HG02623 (cell line): ENCODE measurements at regions not wholly inside any gene's neighbourhood (a gene's known extent, or its start where the extent isn't known, plus 50 kb on each side); places are given as distances from the start of the nearest gene placed in this dataset.

ENCODE experiments used
- ATAC-seq: cut with Tn5 transposase; IDR thresholded peaks from one replicate; pipeline ENCODE4 v1.9.1; 2021; ENCODE audit warnings: moderate library complexity; ENCODE audit not compliant: unreplicated experiment

DNA sequence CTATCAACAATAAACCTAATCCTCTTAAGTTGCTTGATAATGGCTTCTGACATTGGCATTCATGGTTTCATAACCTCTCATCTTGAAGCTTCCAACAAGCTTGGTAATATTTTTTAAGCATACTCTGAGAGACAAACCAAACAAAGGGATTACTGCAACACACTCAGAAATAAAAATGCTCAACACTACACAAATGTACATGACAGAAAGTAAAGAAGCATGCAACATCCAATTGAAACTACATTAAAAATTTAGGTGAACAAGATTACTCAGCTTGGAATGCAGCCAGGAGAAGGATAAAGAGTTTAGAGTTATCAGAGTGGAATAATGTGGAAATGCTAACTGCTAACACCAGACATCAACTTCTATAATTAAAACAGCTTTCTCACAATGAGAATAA is 1136.6 kb upstream of the PABPC4L start:
- no peak for ATAC-seq

DNA sequence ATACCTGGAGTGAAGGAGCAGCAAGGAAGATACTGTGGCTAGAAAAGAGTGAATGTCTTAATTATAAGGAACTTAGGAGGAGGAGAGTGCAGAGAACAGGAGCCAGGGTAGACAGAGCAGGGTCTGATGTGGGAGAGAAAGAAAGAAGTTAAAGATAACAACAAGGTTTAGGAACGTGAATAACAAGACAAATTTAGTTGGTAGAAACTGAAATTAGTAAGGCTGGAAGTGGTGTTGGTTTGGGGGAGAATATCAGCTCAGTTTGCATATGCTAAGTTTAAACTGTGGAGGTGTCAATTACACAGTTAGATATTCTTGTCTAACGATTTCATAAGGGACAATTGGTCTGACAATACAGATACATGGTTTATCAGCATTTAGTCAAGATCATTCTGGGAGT is 1123.7 kb upstream of the PABPC4L start:
- no peak for ATAC-seq

DNA sequence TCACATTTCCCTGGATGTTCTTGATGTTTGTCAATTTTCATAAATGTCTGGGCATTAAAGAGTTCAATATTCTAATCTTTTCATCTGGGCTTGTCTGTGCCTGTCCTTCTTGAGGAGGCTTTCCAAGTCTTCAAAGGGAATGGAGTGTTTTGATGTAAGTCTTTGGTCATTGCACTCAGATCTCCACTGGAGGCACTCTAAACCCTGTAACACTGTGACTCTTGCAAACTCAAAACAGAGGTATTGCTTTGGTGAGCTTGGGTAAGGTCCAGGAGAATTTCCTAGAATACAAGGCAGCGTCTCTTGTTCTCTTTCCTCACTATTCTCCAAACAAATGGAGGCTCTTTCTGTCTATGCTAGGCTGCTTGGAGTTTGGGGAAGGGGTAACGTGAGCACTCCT is 1118.1 kb upstream of the PABPC4L start:
- ATAC-seq = no peak

DNA sequence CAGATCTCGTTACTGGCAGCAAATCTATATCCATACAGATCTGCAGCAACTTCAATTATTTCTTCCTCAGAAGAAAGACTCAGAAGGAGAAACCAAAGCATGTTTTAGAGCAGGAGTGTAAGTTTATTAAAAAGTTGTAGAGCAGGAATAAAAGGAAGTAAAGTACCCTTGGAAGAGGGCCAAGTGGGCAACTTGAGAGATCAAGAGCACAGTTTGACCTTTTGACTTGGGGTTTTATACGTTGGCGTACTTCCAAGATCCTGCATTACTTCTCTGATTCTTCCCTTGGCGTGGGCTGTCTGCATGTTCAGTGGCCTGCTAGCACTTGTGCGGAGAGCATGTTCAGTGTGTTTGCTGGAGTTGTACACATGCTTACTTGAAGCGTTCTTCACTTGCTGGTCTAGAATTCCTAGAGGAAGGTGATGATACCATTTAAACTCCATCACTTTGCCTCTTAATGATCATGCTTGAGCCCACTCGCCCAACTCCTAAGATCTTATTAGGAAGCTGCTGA is 1114.7 kb upstream of the PABPC4L start:
- no peak for ATAC-seq

DNA sequence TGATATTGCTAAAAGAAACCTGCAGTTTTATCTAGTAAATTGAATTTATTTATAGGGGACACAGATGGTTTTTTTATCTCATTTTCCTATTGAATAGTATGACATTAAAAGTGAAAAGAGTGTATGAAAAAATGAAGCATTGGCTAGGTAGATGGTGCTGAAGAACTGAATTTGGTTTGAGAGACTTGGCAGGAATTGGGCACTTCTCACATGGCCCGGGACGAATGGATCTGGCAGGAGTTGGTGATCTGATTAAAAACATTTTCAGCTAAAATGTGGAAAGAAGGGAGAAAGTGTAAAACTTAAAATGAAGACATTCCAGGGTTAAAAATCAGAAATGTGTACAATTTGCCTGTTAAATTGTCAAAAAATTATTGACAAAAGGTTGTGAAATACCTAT is 1088.5 kb upstream of the PABPC4L start:
- no peak for ATAC-seq

DNA sequence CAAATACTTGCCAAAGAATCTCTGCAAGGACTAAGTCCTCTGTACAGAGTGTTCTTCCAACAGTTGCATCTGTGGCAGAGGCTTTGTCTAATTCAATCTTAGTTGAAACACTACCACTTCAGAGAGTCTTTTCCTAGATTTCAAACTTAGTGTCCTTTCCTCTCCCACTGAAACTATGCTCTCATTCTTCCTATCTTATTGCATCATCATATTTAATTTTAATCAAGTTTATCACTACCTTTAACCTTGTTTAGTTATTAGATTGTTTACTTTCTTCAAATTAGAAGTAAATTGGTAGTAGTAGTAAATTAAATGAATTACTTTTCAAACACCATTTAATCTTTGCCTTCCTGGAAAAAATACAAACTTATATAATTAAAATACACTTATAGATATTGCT is 1082.3 kb upstream of the PABPC4L start:
- ATAC-seq = no peak

DNA sequence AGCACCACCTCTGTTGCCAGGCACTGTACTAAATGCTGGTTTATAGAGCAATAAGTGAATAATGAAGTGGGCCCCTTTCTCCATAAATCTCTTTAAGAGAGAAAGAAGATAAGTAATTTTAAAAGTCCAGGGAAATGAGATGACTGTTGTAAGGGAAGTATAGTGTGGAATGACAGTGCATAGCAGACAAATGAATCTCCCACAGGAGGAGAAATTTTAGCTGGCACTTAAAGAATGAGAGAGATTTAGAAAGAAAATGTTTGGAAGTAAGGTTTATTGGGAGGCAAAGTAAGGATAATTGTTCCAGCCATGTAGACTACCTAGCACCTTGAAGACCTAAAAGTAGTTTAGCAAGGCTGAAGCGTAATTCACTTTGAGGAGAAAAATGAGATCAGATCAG is 1081.1 kb upstream of the PABPC4L start:
- ATAC-seq = no peak

DNA sequence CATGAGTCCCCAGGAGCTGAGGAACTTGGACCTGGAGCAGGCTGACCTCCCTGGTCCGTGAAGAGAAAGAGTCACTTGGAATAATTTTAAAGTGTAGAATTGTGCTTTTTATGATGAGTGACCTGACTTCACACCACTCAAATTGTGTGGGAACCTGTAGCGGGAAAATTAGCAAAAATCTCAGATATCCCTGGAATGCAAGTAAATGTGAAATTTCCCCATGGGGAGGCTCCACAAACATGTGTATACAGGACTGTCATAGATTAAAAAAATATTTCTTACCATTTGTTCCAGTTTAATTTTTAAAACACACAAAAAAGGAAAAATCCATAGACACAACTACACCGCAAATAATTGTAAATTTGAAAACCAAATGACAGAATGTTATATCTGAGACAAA is 1079.6 kb upstream of the PABPC4L start:
- no peak for ATAC-seq

DNA sequence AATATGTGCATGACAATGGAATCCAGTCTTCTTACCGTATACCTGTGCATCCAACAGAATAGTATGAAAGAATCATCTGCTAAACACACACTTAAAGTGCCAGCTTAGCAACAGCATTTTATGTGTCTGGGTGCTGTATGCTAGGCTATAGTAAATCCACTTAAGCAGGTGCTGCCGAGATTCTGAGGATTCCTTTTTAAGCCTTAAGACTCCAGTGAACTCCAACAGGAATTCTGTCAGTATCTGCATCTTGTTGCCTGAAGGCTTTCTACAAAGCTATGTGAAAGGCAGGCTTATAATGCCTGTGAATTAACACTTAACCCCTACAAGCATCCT is 1076.4 kb upstream of the PABPC4L start:
- ATAC-seq = no peak

DNA sequence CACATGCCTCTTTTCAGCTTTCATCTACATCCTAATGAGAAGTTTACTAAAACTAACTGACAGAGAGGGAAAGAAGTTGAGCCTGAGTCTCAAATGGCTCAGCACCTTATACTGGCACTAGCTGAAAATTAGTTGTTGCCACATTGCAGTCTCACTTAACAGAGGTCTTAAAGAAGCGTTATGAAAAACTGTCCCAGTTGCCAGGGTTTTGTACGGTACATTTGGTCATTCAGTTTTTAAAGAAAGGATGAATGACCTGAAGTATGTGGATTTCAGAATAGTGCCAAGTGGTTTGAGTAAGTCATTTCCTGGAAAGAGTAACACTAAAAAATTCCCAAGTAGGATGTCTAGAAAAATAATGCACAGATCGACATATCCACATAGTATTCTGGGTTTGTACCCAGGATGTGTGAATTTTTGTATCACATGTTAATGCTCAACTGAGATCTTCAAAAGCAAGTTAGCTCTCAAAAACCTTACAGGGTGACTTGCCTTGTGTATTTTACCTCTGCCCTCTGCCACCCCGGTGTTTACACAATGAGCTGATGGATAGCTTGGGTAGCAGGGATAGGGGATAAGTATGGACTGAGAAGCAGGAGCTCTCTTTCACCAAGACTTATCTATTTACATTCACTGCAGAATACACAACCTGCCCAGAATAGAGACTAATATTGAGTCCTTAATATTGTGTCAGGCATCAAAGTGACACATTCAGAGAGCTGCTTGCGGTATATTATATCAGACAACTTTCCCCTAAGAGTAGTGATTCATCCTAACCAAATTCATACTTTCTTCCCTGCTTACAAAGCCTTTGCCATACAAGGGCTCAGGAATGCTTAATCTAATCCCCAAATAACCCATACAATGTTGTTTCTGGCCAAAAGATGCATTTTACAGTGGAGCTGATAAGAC is 1075.7 kb upstream of the PABPC4L start:
- no peak for ATAC-seq

DNA sequence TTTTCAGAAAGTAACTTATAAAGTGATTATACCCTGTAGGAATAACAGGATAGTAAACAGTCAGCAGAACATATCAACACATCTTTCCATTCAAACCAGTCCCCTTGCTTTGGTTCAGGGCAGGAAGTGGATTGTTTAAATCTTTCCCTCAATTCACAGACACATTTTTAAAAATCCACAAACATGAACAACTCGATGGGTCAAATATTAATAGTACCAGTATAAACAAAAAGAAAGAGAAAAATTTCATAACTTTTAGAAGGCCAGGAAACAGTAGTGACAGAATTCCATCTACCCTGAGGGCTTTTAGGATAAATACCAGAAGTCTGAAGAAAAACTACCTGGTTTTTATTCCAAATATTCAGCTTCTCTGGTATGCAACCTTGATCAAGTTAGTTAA is 1072.8 kb upstream of the PABPC4L start:
- no peak for ATAC-seq

DNA sequence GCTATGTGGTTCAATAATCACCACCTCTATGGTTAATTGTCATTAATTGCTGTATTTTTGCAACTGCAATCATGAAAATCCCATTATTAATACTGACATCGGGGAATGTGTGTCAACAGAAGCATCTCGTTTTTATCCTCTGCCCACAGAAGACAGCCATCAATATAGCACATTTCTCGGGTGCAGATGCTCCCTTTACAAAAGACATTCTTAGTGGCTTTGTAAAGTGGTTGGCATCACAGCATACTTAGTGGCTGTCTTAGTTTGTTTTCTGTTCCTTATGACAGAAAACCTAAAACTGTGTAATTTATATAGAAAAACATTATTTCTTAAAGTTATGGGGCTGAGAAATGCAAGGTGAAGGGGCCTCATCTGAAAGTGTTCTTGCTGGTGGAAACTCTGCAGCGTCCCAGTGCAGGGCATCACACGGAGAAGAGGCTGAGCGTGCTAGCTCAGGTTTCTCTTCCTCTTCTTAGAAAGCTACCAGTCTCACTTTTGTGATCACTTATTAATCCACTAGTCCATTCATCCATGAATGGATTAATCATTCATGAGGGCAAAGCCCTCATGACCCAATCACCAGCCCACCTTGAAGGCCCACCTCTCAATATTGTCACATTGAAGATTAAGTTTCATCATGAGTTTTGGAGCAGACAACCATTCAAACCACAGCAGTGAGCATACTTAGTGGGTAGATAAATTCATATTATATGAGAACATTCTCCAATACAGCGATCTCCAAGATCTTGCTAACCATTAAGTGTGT is 1067.7 kb upstream of the PABPC4L start:
- ATAC-seq = no peak

DNA sequence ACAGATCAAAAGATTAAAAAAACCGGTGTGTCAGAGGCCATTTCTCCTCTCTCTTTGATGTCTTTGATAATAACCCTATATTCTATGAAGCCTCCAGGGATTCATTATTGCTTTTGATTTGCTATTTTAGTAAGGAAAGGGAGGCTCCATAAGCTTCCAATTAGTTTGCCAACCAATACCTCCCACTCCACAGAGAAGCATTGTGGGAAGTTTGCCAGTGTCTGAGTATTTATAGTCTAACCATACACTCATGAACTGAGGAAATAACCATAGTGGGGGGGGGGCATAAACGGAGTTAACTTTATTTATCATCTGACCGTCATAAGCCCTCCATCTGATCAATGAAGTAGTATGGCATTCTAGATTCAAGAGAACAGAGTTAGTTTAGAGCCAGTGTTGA is 1066.8 kb upstream of the PABPC4L start:
- no peak for ATAC-seq

DNA sequence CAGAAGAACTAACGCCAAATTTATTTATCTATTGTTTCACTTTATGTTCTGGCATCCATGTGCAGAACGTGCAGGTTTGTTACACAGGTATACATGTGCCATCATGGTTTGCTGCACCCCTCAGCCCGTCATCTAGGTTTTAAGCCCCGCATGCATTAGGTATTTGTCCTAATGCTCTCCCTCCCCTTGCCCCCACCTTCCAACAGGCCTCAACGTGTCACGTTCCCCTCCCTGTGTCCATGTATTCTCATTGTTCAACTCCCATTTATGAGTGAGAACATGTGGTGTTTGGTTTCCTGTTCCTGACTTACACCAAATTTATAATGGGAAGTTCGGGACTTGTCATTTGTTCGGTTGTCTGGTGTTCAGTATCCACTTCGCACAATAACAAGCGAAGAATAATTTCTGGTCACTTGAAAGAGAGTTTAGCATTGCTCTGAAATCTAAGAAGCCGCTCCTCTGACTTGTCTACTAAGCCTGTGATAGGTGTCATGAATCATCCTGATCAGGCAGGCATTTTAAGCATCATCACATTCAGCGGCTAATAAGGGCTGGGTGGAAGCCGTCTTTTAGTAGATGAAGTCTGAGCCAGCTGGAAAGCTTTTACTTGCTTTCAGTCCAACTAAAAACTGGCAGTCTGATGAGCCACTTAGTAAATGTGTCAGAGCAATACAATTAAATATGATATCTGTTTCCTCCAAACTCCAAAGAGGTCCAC is 1065.7 kb upstream of the PABPC4L start:
- no peak for ATAC-seq

DNA sequence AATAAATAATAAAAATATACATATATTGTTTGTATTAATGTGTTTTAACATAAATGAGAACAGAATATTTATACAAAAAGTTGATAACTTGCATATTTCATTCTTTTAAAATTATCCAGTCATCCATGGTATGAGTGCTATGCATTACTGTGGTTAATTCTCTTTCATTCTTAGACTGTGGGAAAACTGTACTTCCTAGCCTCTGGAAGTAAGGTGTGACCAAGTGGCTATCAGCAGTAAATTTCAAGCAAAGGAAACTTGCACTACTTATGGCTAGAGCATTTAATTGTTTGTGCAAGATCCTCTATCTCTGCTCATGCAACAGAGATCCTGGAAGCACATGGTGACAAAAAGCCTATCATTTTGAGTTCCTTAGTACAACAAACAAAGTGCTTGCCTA is 1054.5 kb upstream of the PABPC4L start:
- no peak for ATAC-seq

DNA sequence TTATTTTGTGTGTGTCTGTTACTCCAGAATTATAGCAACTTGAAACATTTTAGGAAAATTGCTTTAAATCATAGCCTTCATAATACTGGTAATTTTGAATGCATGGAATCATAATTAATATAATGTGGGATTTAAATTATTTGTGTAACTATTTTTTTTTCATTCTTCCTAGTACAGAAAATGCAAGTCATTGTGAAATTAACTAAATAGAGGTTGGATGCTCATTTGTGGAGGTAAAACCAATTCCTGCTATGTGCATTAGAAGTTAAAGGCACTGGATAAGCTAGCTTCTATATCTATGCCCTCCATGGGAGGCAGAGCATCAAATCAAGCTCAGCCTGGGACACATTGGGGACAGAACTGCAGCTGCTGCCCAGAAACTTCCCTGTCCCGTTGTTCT is 1048.5 kb upstream of the PABPC4L start:
- no peak for ATAC-seq

DNA sequence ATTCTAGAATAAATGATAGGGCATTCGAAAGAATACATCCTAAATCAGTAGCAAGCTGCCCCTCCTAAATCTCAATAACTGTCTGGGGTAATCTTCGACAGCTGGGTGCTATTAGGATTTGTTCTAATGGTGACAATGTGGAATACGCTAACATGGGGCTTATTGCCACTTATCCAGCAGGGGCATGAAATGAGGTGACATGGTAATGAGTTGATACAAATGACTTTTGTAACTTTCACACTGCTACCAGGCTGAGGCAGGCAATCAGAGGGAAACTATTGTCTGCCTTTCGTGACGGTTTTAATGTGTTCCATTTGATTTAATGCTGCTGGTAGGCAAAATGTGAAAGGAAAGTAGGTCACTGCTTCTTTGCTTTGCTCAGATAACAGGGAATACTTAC is 1047.4 kb upstream of the PABPC4L start:
- ATAC-seq = no peak

DNA sequence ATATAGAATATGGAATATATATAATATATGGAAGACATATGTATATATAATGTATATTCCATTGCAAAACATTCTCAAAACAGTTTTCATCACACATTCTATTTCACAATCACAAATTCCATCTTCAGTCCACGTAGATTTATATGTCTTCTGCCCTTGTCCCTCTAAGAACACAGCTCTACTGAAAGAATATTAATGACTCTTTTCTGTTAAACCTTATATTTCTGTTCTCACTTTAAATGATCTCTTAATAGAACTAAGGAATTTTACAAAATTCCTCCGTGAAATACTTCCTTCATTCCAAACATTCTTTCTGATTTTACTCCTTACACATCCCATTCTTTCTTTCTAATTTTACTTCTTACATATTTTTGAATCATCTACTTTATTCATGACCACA is 1043.1 kb upstream of the PABPC4L start:
- no peak for ATAC-seq

DNA sequence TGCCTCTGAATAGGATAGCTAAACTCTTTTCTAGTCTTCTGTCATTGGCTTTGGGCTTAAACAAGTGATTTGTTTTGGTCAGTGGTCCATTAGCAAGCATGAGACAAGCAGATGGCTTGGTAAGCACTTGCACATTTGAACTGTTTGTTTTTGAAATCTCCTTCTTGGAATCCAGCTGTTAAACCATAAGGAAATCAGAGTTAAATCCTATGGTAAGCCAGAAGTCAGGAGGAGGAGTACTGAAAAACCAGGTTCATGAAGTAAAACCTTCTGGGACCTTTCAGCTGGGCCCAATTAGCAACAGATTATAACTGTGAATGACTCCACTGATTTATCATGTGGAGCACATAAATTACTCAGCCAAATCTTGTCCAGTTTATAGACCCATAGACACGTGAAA is 1042.5 kb upstream of the PABPC4L start:
- no peak for ATAC-seq

DNA sequence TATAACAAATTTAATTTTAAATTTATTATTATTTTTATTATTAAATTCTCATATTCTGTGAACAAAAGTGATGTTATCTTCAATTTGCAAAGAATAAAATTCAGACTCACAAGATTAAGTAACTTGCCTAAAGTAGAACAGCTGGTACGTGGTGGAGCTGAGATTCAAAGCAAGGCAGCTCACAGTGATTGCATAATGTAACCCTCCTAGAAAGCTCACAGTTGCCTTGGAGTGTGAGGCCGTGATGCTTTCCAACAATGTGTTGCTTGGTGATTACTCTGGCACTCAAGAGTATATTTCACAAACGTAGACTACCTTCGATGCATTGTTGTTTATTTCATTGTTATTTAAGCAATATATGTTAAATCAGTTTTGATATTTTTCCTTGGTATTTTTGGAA is 1039.2 kb upstream of the PABPC4L start:
- ATAC-seq = no peak

DNA sequence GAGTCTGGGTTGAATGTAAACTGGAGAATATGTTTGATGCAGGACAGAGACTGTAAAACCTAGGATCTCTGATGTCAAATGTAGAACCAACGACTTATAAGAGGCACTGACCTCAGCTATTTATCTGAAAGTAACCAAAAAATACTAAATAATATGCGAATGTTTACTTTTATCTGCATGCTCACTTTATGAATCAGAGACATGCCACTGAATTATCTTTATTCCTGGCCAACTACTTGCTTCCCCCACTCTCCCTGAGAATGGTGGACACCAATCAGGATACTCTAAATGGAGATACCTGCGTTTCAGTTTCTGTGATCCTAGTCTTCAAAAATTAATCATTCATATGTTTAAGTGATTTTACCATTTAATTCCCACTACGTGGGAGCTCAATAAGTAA is 1038.4 kb upstream of the PABPC4L start:
- ATAC-seq = no peak

DNA sequence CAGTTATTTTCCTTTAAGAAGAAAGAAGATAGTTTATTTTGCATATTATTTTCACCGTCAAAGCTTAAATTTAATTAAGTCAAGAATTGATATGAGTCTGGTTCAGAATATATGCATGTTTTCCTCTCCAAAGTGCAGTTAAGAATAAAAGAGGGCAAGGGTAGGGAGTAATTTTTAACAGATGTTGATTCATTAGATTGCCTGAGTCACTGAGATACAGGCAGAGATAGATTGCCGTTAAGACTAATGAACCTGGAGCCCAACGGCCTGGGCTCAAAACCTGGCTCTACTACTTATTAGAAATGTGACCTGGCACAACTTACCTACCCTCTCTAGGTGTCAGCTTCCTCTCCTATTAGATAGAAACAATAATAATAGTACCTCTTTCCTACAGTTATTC is 1037.4 kb upstream of the PABPC4L start:
- ATAC-seq = no peak
